HEK293 (cell line): ENCODE measurements at regions not wholly inside any gene's neighbourhood (a gene's known extent, or its start where the extent isn't known, plus 50 kb on each side); places are given as distances from the start of the nearest gene placed in this dataset.

Experiments used
- CTCF ChIP-seq: fragments of 450-650 bp; formaldehyde crosslinking; IDR thresholded peaks from 2 replicates; pipeline ENCODE4 v1.5.1; 2016; ENCODE audit warnings: missing biosample characterization, missing genetic modification characterization
- HOXD13 ChIP-seq: sonication (generic); formaldehyde crosslinking; IDR thresholded peaks from 2 replicates; pipeline ENCODE4 v1.8.0; 2022; ENCODE audit warnings: missing genetic modification reagents, borderline replicate concordance
- KLF1 ChIP-seq: fragments of 450-650 bp; formaldehyde crosslinking; IDR thresholded peaks from 2 replicates; pipeline ENCODE4 v1.5.1; 2016; ENCODE audit warnings: missing biosample characterization, missing genetic modification characterization
- REST ChIP-seq: fragments of 450-650 bp; formaldehyde crosslinking; IDR thresholded peaks from 2 replicates; pipeline ENCODE4 v1.5.1; 2016; ENCODE audit warnings: missing biosample characterization, missing genetic modification characterization
- SP2 ChIP-seq: fragments of 450-650 bp; formaldehyde crosslinking; IDR thresholded peaks from 2 replicates; pipeline ENCODE4 v1.5.1; 2016; ENCODE audit warnings: missing biosample characterization, missing genetic modification characterization
- YY1 ChIP-seq: fragments of 450-650 bp; formaldehyde crosslinking; IDR thresholded peaks from 2 replicates; pipeline ENCODE4 v1.5.1; 2018; ENCODE audit warnings: missing biosample characterization, missing genetic modification characterization
- YY2 ChIP-seq: fragments of 450-650 bp; formaldehyde crosslinking; IDR thresholded peaks from 2 replicates; pipeline ENCODE4 v1.5.1; 2016; ENCODE audit warnings: missing biosample characterization, missing genetic modification characterization
- ZNF10 ChIP-seq: fragments of 450-650 bp; formaldehyde crosslinking; IDR thresholded peaks from 2 replicates; pipeline ENCODE4 v1.5.1; 2017; ENCODE audit warnings: missing biosample characterization, missing genetic modification characterization
- ZNF335 ChIP-seq: fragments of 450-650 bp; formaldehyde crosslinking; conservative IDR thresholded peaks from 2 replicates; pipeline ENCODE4 v1.5.1; 2016; ENCODE audit warnings: missing biosample characterization, missing genetic modification characterization
- ZNF501 ChIP-seq: fragments of 450-650 bp; formaldehyde crosslinking; IDR thresholded peaks from 2 replicates; pipeline ENCODE4 v1.5.1; 2016; ENCODE audit warnings: missing biosample characterization, missing genetic modification characterization
- ZNF621 ChIP-seq: fragments of 450-650 bp; formaldehyde crosslinking; IDR thresholded peaks from 2 replicates; pipeline ENCODE4 v1.5.1; 2017; ENCODE audit warnings: missing biosample characterization, missing genetic modification characterization
- ZNF747 ChIP-seq: fragments of 450-650 bp; formaldehyde crosslinking; IDR thresholded peaks from 2 replicates; pipeline ENCODE4 v1.5.1; 2016; ENCODE audit warnings: missing biosample characterization, missing genetic modification characterization
- ZNF776 ChIP-seq: fragments of 450-650 bp; formaldehyde crosslinking; IDR thresholded peaks from 2 replicates; pipeline ENCODE4 v1.5.0; 2017; ENCODE audit warnings: missing biosample characterization, missing genetic modification characterization, borderline replicate concordance
- ZSCAN16 ChIP-seq: fragments of 450-650 bp; formaldehyde crosslinking; IDR thresholded peaks from 2 replicates; pipeline ENCODE4 v1.5.1; 2016; ENCODE audit warnings: missing biosample characterization, missing genetic modification characterization

GRCh38 chr4:175946472-175947116 lies 119.0 kb upstream of the WDR17 start:
- TF ChIP-seq CTCF (tag by site-specific recombination) (no peak), REST (tag by site-specific recombination) (no peak), ZNF747 (tag by site-specific recombination) (no peak), YY2 (no peak), ZNF621 (tag by site-specific recombination) (no peak), YY1 (no peak), SP2 (tag by site-specific recombination) (no peak), ZNF776 (tag by site-specific recombination) (no peak), ZSCAN16 (no peak), ZNF10 (tag by site-specific recombination) (no peak), ZNF501 (no peak), HOXD13 (CRISPR knock-in tag) (no peak), KLF1 (no peak), ZNF335 (tag by site-specific recombination) (no peak)
